GM21360 (cell line): ENCODE measurements at regions not wholly inside any gene's neighbourhood (a gene's known extent, or its start where the extent isn't known, plus 50 kb on each side); places are given as distances from the start of the nearest gene placed in this dataset.
"Not testable (repeated sequence)": the region's sequence is repeated elsewhere in the genome, so short reads cannot be mapped to it uniquely, and the experiment has no call there.

Experiments
- ATAC-seq: cut with Tn5 transposase; IDR thresholded peaks from one replicate; pipeline ENCODE4 v1.9.1; 2021; ENCODE audit warnings: mild to moderate bottlenecking, moderate library complexity; ENCODE audit not compliant: unreplicated experiment

DNA sequence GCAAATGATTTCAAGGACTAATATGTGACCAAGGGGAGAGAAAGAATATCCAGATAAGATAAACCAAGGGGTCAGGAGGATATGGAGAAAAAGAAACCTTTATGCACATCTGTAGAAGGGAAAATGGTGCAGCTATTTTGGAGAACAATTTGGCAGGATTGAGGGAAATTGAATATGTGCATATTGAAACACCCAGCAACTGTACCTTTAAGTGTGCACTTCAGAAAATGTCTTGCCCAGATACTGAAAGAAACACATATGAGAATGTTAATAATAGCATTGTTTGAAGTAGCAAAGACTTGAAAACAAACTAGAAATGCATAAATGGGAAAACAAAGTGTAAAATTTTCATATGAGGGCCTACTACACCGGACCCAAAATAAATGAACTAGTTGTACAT lies 599.6 kb downstream of the PSAT1 start:
- no peak for ATAC-seq

DNA sequence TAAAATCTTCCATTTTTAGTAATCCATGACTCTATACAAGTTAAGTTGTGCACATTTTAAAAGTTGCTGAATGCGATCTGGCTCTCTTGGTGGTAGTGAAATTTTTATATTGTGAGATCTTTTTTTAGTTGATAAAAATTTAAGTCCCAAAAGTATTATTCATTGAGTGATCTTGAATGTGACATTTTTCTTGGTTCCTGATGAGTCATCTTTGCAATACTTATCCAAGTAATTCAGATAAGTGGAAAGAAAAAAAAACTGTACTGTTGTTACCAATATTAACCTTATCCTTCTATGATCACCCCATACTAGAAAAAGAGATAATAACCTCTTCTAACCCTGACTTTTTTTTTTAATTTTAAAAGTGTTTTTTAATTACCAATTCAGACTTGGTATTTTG lies 601.3 kb downstream of the PSAT1 start:
- ATAC-seq: no peak

DNA sequence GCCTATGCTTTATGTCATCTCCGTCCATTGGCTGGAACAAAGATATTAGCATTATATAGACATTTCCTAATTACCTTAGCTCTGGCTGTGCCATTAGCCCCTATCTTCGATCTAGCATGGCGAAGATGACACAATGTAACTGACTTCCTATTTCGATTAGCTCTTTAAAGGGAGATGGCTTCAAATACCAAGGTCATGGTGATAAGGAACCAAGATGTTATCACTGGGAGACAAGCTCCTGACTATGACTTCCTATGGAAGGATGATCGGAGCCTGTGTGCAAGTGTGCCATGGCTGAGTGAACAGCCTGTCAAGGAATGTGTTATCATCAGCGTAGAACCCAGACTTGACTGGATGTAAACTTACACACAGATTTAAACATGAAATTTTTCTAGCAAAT lies 602.1 kb downstream of the PSAT1 start:
- ATAC-seq: no peak

DNA sequence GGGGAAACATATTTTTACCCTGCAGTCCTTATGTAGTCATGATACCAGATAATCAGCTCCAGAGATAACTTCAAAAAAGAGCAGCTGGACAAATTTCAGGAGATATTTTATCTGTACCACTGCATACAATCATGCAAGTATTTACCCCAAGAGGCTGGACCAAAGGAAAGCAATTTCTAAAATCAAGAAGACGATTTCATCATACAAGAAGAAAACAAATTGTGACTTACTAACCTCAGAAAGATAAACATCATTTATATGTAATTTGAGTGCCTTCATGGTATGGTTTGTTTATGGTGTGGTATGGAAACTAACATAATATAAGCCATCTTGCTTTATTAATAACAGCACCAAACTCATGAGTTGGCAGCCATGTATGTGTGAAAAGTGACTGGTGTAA lies 603.6 kb downstream of the PSAT1 start:
- no peak for ATAC-seq

DNA sequence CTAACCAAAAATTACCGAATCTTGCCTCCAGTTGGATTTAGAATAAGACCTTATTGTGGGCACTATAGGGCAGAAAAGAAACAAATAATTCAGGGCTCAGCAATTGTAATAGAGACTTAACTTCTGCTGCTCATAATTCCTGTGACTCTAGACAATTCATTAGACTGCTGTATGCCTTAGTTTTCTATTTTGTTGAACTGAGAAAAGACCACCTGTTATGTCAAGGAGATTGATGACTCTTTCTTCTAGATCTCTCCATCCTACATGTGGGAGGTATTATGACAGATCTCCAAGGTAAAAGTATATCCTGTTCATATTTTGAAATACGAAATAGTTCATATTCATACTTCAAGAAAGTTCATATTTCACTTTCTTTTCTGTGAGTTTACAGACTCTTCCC lies 605.1 kb downstream of the PSAT1 start:
- ATAC-seq: no peak

DNA sequence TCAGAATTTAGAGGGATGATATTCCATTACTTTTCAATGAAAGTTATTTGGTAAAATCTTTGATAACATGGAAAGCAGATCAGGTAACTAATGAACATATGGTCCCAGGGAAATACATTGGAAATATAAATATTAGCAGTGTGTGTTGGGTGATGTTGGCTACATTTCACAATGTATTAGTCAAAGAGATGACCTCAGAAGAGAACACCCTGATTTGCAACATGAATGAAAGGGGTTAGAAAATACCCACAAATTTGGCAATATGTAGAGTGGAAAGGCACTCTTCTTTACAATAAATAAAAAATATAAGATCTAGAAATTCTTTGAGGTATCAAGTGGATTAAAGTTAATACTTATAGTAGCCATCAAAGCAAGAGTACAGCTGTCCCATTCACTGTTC lies 606.7 kb downstream of the PSAT1 start:
- no peak for ATAC-seq

DNA sequence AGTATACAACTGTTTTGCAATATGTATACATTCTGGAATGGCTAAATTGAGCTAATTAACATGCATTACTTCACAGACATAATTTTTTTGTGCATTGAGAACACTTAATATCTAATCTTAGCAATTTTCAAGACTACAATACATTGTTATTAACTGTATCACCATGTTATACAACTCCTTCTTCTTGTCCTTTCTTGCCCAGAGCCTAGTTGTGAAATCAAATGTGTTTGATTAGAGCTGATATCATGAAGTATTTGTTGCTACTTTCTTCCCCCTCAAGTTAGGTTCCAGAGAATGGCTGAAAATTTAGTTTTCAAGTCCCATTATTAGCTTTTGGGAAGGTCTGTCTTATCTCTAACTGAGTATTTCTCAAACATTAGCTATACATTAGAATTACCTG lies 607.8 kb downstream of the PSAT1 start:
- no peak for ATAC-seq

DNA sequence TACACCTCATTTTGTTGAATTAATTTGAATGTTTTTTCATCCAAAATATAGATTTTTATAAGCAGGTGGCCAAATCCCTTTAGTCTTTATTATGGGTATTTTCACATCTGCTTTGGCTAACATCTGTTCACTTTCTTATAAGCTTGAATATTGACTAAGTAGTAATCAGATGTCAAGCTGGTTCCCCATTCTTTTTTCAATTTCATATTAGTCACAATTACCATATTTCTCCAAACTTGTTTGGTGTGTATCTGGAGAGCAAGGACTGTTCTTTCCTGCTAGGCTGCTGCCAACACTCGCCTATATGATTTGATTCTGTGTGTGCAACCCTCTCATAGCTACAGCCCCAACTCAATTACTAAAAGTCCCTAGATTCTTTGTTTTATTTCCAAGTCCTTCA lies 608.5 kb downstream of the PSAT1 start:
- ATAC-seq: no peak

DNA sequence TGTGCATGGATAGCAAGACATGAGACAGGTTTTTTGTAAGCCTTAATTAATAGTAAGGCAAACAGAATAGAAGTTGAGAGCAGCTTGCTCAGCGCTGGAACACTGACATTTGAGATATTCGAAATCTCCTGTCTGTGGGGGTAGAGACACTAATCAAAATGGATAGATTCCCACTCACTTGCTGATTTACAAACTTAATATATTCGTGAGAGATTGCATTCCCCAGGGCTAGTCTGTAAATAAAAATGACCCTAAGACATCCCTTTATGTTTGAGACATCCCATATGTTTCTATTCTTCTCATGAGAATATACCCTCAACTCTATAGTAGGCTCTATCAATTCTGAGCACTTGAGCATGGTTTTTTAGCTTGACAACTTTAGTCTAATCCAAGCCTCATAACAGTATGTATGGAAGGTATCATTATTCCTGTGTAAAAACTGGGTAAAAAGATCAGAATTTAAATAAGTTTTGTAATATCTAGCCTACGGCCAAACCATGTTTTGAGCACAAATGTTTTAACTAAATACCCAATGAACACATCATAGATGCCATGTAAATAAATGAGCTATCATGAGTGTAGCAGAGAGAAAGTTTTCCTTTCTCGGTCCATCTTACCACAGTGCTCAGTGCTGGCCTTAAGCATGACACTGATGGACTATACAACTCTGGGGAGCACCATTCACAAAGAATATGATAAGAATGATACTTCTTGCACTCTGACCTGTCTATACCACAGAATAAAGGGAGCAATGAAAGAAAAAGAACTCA lies 609.2 kb downstream of the PSAT1 start:
- no peak for ATAC-seq

DNA sequence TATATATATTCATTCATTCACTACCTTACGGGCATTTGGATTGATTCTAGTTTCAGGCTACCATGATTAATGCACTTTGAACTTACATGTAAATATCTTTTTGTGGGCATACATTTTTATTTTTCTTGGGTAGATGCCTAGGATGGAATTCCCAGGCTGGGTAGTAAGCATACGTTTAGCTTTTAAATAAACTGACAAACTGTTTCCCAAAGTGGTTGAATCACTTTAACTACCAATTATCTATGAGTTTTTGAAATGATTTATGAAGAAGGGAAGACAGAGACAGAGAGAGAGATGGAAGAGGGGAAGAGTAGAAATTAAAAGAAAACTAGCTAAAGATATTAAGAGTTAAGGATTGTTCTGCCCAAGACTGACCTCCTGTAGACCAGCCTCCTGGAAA lies 612.6 kb downstream of the PSAT1 start:
- ATAC-seq: no peak

DNA sequence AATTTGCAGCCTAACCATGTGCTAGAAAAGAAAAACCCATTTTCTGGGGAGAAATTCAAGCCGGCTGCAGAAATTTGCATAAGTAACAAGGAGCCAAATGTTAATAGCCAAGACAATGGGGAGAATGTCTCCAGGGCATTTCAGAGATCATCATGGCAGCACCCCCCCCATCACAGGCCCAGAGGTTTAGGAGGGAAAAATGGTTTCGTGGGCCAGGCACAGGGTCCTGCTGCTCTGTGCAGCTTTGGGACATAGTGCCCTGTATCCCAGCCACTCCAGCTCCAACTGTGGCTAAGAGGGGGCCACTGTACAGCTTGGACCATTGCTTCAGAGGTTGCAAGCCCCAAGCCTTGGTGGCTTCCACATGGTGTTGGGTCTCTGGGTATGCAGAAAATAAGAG lies 620.0 kb downstream of the PSAT1 start:
- ATAC-seq: not testable (repeated sequence)

DNA sequence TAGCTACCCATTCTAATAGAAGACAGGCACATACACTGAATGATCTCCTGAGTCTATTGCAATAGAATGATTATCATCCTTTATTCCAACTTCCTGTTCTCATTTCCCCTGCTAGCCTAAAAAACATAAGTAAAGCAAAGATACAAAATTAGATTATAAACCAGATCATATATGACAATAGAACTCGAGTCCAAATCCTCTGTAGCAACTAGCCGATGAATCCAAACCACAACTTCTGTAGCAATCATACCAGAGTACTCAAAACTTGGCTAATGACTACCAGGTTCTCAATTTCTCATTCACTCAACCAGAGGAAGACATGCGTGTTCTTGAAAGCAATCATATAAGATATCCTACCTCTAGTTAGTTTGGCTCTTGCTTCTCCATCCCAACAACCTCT lies 622.1 kb downstream of the PSAT1 start:
- ATAC-seq: no peak

DNA sequence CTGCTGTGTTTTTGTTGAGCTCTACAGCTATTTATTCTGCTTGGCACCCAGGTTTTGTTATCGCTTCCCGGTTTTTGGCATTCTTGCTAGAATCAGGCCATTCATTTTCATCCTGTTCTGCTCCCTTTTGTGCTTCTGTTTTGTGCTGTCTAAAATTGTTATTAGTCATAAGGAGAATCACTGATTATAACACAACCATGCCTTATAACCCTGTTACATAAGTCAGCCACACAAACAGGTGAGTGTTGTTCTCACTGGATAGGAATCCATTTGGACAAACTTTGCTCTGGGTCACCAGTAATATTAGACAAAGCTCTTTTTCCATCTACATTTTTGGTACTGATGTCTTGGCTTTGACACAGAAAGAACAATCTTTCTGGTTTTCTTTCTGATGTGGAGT lies 622.8 kb downstream of the PSAT1 start:
- no peak for ATAC-seq

DNA sequence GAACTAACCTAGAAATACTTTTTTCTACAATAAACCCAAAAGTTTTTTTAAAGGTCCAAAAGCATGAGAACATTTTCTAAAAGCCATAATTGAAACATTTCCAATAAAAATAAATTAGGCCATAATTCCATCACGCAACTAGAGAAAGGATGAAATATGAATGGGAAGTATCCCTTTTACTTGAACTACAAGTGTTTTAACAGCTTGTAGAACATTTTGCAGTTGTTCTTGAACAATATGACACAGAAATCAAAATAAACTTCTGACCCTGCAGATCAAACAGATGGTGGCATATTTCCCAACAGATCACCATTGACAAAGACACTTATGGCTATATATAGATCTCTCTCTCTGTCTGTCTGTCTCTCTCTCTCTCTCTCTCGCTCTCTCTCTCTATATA lies 624.4 kb downstream of the PSAT1 start:
- no peak for ATAC-seq

DNA sequence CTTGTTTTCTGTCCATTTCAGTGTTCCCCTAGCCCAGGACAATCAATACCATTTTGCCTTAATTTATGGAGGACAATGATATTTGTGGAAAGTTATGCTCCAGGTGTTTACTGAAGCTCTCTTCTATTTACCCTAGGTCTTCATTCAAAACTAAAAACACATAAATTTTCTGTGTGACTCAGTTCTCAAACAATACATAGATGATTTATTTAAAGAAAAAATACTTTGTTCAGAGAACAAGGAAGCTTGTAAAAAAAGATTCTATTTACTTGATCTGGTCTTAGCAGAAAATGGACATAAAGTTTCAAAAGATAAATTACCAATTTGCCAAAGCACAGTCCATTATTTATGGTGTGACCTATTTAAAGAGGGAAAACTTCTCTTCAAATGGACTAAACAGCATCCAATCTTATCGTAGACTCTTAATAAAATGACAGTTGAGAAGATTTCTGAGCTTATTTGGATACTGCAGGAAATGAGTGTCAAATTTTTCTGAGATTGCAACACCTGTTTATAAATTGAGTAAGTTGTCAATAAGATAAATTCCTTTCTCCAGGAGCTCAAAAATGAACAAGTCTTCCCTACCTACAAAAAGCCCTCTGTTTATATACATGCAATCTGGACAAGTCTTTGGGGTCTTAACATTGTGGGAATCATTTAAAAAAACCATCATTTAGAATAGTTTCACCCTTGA lies 627.2 kb downstream of the PSAT1 start:
- no peak for ATAC-seq

DNA sequence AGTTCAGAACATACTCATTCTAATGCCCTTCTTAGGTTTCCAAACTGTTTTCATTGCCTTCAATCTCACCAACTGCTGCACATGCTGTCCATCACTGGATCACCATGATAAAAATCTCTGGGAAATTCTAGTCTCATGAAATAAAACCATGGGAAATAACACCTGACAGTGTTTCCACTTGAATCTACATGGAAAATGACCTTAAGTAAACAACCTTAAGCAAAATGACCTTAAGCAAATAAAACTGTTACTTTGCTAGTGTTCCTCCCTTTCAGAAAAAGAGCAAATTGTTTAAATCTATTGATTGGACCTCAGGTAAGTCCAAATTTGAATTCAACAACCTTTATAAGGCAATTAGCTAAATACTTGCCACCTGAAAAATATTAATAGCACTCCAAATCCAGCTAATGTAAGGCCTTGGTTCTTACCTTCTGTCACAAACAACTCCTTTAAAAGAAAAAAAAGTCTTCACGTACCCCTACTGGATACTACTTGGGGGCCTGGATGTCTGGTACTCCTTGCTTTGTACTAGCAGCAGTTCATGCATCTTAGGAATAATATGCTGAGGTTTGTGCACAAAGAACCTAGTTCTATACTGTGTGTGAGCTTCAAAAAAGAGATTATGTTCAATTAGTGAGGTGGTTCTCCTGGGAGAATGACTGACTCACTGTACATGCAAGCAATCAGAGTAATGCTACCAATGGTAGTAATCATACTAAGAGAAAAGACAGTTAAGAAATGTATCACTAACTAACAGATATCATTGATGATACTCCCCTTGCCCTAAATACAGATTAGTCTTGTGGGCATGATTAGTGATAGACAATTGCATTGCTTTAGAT lies 630.4 kb downstream of the PSAT1 start:
- no peak for ATAC-seq

DNA sequence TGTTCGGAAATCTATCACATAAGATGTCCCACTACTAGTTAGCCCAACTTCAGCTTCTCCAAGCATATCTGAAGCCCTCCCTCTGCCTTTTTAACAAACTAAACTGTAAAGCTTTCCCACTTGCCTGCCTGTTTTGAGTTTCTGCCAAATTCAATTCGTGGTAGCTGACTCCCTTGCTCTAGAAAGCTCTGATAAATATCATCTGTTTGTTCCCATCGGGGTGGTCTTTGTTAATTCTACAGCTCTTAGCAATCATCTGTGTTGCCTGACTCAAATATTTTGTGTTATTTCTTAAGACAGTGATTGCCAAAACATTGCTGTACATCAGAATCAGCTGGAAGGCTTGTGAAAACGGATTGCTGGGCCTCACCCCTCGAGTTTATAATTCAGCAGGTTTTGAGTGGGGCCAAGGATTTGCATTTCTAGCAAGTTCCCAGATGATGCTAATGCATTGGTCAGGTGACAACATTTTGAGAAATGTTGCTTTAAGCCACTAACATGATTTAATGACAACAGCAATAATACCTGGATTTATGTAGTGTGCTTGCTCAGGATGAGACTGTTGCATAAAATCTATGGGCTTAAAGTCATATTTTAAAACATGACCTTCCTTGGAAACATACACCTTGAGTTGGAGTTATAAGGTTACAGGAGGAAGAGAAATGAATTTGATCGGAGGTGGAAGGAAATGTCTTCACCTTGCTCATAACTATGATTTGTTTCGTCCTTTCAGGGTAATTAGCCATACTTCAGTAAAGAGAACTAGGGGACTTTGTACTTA lies 631.9 kb downstream of the PSAT1 start:
- ATAC-seq: no peak

DNA sequence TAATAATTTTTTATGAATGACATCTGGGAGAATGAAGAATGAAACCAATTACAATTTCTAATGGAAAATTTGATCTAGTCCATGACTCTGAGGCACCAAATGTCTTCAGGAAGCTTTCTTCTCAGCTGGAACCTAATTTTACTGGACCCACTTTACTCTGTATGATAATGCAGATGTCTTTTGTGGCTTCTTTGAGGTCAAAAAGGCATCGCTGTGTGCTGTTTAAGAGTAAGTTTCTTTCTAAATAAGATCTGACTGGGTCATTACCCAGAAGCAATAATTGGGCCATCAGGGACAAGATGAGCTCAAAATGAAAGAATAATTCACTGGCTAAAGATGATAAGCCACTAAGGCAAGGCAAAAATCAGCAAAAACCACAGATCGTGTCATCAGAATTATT lies 633.4 kb downstream of the PSAT1 start:
- no peak for ATAC-seq

DNA sequence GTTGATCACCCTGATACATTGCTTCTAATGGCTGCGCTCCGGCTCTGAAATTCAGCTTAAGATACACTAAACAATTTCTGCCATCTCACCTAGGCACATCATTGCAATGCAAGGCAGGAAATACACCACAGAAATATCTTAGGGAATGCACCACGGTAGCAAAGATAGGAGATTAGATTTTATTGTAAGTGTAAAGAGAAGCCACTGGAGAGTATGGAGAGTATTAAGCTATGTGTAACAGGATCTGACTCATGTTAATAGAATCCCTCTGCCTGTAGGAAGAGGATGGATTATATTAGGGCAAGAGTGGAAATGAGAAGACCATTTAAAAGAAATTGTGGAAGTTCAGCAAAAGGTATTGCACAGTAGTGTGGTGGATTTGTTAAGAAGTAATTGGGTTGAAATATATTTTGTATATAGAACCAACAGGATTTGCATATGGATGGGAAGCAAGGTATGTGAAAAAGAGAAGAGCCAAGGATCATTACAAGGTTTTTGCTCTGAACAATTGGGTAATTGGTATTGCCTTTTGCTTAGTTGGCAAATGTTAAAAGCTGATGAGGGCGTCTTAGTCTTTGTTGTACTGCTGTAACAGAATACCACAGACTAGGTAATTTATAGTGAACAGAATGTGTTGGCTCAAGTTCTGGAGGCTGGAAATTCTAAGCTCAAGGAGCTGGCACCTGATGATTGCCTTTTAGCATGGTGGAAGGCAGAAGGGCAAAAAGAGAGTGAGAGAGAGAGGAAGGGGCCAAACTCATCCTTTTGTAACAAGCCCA lies 636.1 kb downstream of the PSAT1 start:
- no peak for ATAC-seq

DNA sequence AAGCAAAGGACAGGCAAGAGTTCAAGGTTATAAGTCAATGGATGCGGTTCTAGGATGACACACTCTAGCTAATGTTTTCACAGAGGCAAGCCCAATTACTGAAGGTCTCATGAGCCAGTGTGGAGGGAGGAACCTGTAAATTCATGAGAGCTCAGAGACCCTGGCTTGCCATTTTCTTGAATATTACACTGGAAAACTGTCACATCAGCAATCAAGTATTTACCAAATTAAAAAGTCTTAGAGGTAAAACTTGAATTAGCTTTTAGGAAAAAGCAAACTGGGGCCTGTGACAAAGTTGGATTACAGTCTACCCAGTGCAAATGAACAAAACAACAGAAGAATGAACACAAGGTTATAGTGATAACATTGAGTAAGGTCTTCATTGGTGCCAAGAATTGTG lies 636.9 kb upstream of the TLE4 start:
- ATAC-seq: no peak
